Smooth muscle cell (in vitro differentiated cells): ENCODE measurements at regions not wholly inside any gene's neighbourhood (a gene's known extent, or its start where the extent isn't known, plus 50 kb on each side); places are given as distances from the start of the nearest gene placed in this dataset.

Experiments used
- DNase-seq: peaks from one replicate; lab custom pipeline; 2025; ENCODE audit not compliant: unreplicated experiment; lab: John Stamatoyannopoulos, UW
- H2AFZ ChIP-seq: fragments of 200-600 bp; sonication (generic); 2 replicates; pipeline ENCODE4 v1.6.0; 2016; ENCODE audit warnings: antibody characterized with exemption, low read depth, mild to moderate bottlenecking
- H3F3A ChIP-seq: fragments of 200-600 bp; sonication (generic); 2 replicates; pipeline ENCODE4 v1.6.0; 2017; ENCODE audit warnings: antibody characterized with exemption, low read depth
- H3K27ac ChIP-seq: fragments of 200-600 bp; sonication (generic); 2 replicates; pipeline ENCODE4 v1.5.1; 2016; ENCODE audit warnings: low read depth, mild to moderate bottlenecking
- H3K27me3 ChIP-seq: fragments of 200-600 bp; sonication (generic); 2 replicates; pipeline ENCODE4 v1.6.1; 2016; ENCODE audit warnings: low read depth, mild to moderate bottlenecking
- H3K36me3 ChIP-seq: fragments of 200-600 bp; sonication (generic); 2 replicates; pipeline ENCODE4 v1.5.1; 2016; ENCODE audit warnings: low read depth
- H3K4me1 ChIP-seq: fragments of 200-600 bp; sonication (generic); 2 replicates; pipeline ENCODE4 v1.5.1; 2016; ENCODE audit warnings: low read depth
- H3K4me2 ChIP-seq: fragments of 200-600 bp; sonication (generic); 2 replicates; pipeline ENCODE4 v1.6.0; 2016; ENCODE audit warnings: mild to moderate bottlenecking
- H3K4me3 ChIP-seq: fragments of 200-600 bp; sonication (generic); 2 replicates; pipeline ENCODE4 v1.5.1; 2016; ENCODE audit warnings: mild to moderate bottlenecking
- H3K79me2 ChIP-seq: fragments of 200-600 bp; sonication (generic); 2 replicates; pipeline ENCODE4 v1.6.0; 2016; ENCODE audit warnings: low read depth, mild to moderate bottlenecking
- H3K9ac ChIP-seq: fragments of 200-600 bp; sonication (generic); 2 replicates; pipeline ENCODE4 v1.6.0; 2016; ENCODE audit warnings: low read depth
- H3K9me3 ChIP-seq: fragments of 200-600 bp; sonication (generic); replicated peaks from 2 replicates; pipeline ENCODE4 v1.5.1; 2016; ENCODE audit warnings: low read depth
- H4K20me1 ChIP-seq: fragments of 200-600 bp; sonication (generic); 2 replicates; pipeline ENCODE4 v1.6.0; 2016; ENCODE audit warnings: low read depth
- WGBS: methylation state at CpG from one replicate; pipeline ENCODE4 v1.1.7; 2016; ENCODE audit warnings: low lambda C conversion rate; 5-methylcytosine and 5-hydroxymethylcytosine counted together
- TF ChIP-seq, protein P1 (sequence below): fragments of 200-600 bp; sonication (generic); IDR thresholded peaks from 2 replicates; pipeline ENCODE4 v1.5.1; 2017; ENCODE audit warnings: borderline replicate concordance, mild to moderate bottlenecking, antibody characterized with exemption; ENCODE audit not compliant: insufficient read depth, poor library complexity, severe bottlenecking

DNA sequence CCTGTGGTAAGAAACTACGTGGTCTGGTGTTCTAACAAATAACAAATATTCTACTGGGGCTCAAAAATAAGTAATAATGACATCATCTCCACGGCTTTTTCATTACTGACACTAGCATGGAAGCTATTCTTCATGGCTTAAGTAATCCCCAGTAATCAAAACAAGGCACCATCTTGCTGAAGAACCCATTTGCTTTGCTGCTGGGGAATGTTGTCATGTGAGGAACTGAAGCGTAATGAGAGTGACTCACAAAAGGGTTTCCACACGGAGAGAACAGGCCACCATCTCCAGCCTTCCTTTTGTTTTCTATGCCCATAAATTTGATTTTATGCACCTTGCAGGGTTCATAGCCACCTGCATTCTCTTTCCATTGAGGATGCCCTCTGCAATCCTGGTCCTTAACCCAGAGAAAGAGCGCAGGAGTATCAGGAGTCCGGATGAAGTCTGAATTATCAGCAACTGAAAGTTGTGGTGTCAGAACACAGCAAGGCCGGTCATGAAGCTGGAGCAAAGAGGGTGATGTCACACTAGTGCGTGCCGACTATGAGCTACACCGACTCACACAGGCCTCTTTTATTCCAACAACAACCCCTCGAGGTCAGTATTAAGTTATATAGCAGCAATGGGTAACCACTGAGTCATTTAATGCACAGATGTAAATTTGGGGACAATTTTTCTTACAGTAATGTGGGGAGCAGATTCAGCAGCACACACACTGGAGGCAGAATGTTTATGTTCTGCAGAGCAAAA, 173.7 kb upstream of the SSTR4 start:
- H3K4me1 ChIP-seq: peaks cover 2% of the 10 kb centered on the region
- H3K27ac ChIP-seq: peak overlapping the region; percentile 84
- no peaks in the 10 kb centered on the region for H3F3A ChIP-seq
- 48% methylated on average over 11 of the region's 11 CpGs for WGBS
- H3K36me3 ChIP-seq: no peaks in the 10 kb centered on the region
- TF ChIP-seq, protein P1, sequence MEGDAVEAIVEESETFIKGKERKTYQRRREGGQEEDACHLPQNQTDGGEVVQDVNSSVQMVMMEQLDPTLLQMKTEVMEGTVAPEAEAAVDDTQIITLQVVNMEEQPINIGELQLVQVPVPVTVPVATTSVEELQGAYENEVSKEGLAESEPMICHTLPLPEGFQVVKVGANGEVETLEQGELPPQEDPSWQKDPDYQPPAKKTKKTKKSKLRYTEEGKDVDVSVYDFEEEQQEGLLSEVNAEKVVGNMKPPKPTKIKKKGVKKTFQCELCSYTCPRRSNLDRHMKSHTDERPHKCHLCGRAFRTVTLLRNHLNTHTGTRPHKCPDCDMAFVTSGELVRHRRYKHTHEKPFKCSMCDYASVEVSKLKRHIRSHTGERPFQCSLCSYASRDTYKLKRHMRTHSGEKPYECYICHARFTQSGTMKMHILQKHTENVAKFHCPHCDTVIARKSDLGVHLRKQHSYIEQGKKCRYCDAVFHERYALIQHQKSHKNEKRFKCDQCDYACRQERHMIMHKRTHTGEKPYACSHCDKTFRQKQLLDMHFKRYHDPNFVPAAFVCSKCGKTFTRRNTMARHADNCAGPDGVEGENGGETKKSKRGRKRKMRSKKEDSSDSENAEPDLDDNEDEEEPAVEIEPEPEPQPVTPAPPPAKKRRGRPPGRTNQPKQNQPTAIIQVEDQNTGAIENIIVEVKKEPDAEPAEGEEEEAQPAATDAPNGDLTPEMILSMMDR: no peak
- H2AFZ ChIP-seq: peak overlapping the region; percentile 44
- no peak for DNase-seq
- peak overlapping the region; percentile 58 for H3K9ac ChIP-seq
- H3K4me2 ChIP-seq: peak overlapping the region; percentile 51
- H4K20me1 ChIP-seq: no peaks in the 10 kb centered on the region
- H3K79me2 ChIP-seq: no peaks in the 10 kb centered on the region
- no peaks in the 10 kb centered on the region for H3K9me3 ChIP-seq
- no peaks in the 10 kb centered on the region for H3K27me3 ChIP-seq
- H3K4me3 ChIP-seq: no peak overlapping the region

DNA sequence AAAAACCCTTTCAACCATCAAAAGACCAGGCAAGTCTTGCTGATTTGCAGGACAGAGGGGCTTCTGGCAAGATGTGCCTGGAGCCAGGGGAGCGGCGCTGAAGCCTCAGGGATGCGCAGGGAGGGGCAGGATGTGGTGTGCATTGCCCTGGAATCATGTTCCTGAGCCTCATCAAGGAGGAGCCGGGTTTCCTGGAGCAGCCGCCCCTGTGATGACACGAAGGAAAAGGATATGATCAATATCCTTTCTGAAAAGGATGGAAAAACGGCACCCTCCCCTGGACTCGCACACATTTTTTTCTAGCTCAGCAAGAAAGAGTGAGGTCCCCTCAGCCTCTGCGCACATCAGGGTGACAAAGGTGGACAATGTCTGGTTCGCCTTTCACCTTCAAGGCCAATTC, 173.1 kb upstream of the SSTR4 start:
- Histone ChIP-seq H3K27me3 (no peaks in the 10 kb centered on the region), H4K20me1 (no peaks in the 10 kb centered on the region), H3K9me3 (no peaks in the 10 kb centered on the region), H2AFZ (no peak overlapping the region), H3K79me2 (no peaks in the 10 kb centered on the region), H3K9ac (peak overlapping the region; percentile 18), H3K4me2 (peak overlapping the region; percentile 51), H3F3A (no peaks in the 10 kb centered on the region), H3K27ac (peak overlapping the region; percentile 84), H3K4me1 (peaks cover 7% of the 10 kb centered on the region), H3K36me3 (no peaks in the 10 kb centered on the region), H3K4me3 (no peak overlapping the region)
- DNase-seq: no peak
- TF ChIP-seq, protein P1: no peak
- WGBS: 92% methylated on average over 10 of the region's 10 CpGs

DNA sequence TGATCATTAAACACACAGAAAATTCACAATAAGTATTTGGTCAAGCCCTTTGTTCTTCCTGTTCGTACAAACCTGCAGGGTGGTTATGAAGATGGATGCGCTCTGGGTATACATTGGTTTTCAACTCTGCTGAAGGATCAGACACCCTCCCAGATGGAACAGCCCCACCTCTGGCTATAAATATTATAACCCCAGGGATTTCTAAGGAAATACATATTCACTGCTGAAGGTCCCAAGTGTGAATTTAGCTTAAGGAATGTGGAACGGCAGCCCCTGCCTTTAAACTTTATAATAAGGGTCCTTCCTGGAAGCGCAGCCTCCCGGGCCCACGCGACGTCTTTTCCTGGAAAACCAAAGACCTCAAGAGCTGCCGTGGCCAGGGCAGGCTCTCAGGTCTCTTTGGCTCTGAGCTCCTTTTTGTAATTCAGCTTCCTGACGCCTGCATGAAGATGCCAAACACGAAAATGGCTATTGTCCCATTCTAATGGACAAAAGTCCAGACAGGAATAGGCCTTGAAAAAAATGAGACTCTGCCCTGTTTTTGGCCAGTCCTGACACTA, 172.4 kb upstream of the SSTR4 start:
- TF ChIP-seq, protein P1: no peak
- Histone ChIP-seq H4K20me1 (no peaks in the 10 kb centered on the region), H3K4me1 (peaks cover 13% of the 10 kb centered on the region), H3K9ac (no peak overlapping the region), H3K36me3 (no peaks in the 10 kb centered on the region), H3K4me3 (no peak overlapping the region), H3K27me3 (no peaks in the 10 kb centered on the region), H2AFZ (no peak overlapping the region), H3K4me2 (no peak overlapping the region), H3K79me2 (no peaks in the 10 kb centered on the region), H3K27ac (no peak overlapping the region), H3F3A (no peaks in the 10 kb centered on the region), H3K9me3 (no peaks in the 10 kb centered on the region)
- DNase-seq: no peak
- WGBS: 93% methylated on average over 11 of the region's 11 CpGs
